ENCODE measurements at regions not wholly inside any gene's neighbourhood (a gene's known extent, or its start where the extent isn't known, plus 50 kb on each side); places are given as distances from the start of the nearest gene placed in this dataset.

- H3K36me3 ChIP-seq (ENCODE audit: control insufficient read depth, insufficient read depth, low read length) = no peaks in the 10 kb centered on the region
- no peaks in the 10 kb centered on the region for H3K9me3 ChIP-seq (ENCODE audit: control insufficient read depth, low read length)
- DNase-seq = no peak
- no peaks in the 10 kb centered on the region for H3K4me1 ChIP-seq (ENCODE audit: control insufficient read depth, insufficient read depth, low read length, poor library complexity, severe bottlenecking)
- H3K27me3 ChIP-seq (replicated peaks; ENCODE audit: control insufficient read depth, insufficient read depth, low read length, poor library complexity, severe bottlenecking) = no peaks in the 10 kb centered on the region
- H3K27ac ChIP-seq (ENCODE audit: insufficient read depth, low read length, poor library complexity, severe bottlenecking) = no peak overlapping the region
- no peak overlapping the region for H3K4me3 ChIP-seq (ENCODE audit: insufficient read depth, low read depth, low read length, poor library complexity, severe bottlenecking)
Observed at GRCh38 chr5:89493414-89493813, 610.4 kb upstream of the MEF2C start.

GRCh38 chr5:89484962-89485361, 602.0 kb upstream of the MEF2C start:
- Histone ChIP-seq H3K27me3 (replicated peaks; ENCODE audit: control insufficient read depth, insufficient read depth, low read length, poor library complexity, severe bottlenecking) (no peaks in the 10 kb centered on the region), H3K4me1 (ENCODE audit: control insufficient read depth, insufficient read depth, low read length, poor library complexity, severe bottlenecking) (no peaks in the 10 kb centered on the region), H3K4me3 (ENCODE audit: insufficient read depth, low read depth, low read length, poor library complexity, severe bottlenecking) (no peak overlapping the region), H3K36me3 (ENCODE audit: control insufficient read depth, insufficient read depth, low read length) (no peaks in the 10 kb centered on the region), H3K27ac (ENCODE audit: insufficient read depth, low read length, poor library complexity, severe bottlenecking) (no peak overlapping the region), H3K9me3 (ENCODE audit: control insufficient read depth, low read length) (no peaks in the 10 kb centered on the region)
- no peak for DNase-seq

- H3K27ac ChIP-seq (ENCODE audit: insufficient read depth, low read length, poor library complexity, severe bottlenecking) = no peak overlapping the region
- no peak overlapping the region for H3K4me3 ChIP-seq (ENCODE audit: insufficient read depth, low read depth, low read length, poor library complexity, severe bottlenecking)
- no peaks in the 10 kb centered on the region for H3K4me1 ChIP-seq (ENCODE audit: control insufficient read depth, insufficient read depth, low read length, poor library complexity, severe bottlenecking)
- no peaks in the 10 kb centered on the region for H3K36me3 ChIP-seq (ENCODE audit: control insufficient read depth, insufficient read depth, low read length)
- no peaks in the 10 kb centered on the region for H3K9me3 ChIP-seq (ENCODE audit: control insufficient read depth, low read length)
- DNase-seq = no peak
- no peaks in the 10 kb centered on the region for H3K27me3 ChIP-seq (replicated peaks; ENCODE audit: control insufficient read depth, insufficient read depth, low read length, poor library complexity, severe bottlenecking)
Observed at GRCh38 chr5:89480406-89481007, 597.5 kb upstream of the MEF2C start.

- Histone ChIP-seq H3K27ac (ENCODE audit: insufficient read depth, low read length, poor library complexity, severe bottlenecking) (no peak overlapping the region), H3K9me3 (ENCODE audit: control insufficient read depth, low read length) (no peaks in the 10 kb centered on the region), H3K36me3 (ENCODE audit: control insufficient read depth, insufficient read depth, low read length) (no peaks in the 10 kb centered on the region), H3K27me3 (replicated peaks; ENCODE audit: control insufficient read depth, insufficient read depth, low read length, poor library complexity, severe bottlenecking) (no peaks in the 10 kb centered on the region), H3K4me3 (ENCODE audit: insufficient read depth, low read depth, low read length, poor library complexity, severe bottlenecking) (no peak overlapping the region), H3K4me1 (ENCODE audit: control insufficient read depth, insufficient read depth, low read length, poor library complexity, severe bottlenecking) (no peaks in the 10 kb centered on the region)
- no peak for DNase-seq
Observed at GRCh38 chr5:89478851-89479250, 595.9 kb upstream of the MEF2C start.

- Histone ChIP-seq H3K9me3 (ENCODE audit: control insufficient read depth, low read length) (no peaks in the 10 kb centered on the region), H3K4me3 (ENCODE audit: insufficient read depth, low read depth, low read length, poor library complexity, severe bottlenecking) (no peak overlapping the region), H3K27me3 (replicated peaks; ENCODE audit: control insufficient read depth, insufficient read depth, low read length, poor library complexity, severe bottlenecking) (no peaks in the 10 kb centered on the region), H3K4me1 (ENCODE audit: control insufficient read depth, insufficient read depth, low read length, poor library complexity, severe bottlenecking) (no peaks in the 10 kb centered on the region), H3K36me3 (ENCODE audit: control insufficient read depth, insufficient read depth, low read length) (no peaks in the 10 kb centered on the region), H3K27ac (ENCODE audit: insufficient read depth, low read length, poor library complexity, severe bottlenecking) (no peak overlapping the region)
- no peak for DNase-seq
Observed at GRCh38 chr5:89473196-89473595, 590.2 kb upstream of the MEF2C start.

GRCh38 chr5:89471541-89471940, 588.6 kb upstream of the MEF2C start:
- Histone ChIP-seq H3K4me3 (ENCODE audit: insufficient read depth, low read depth, low read length, poor library complexity, severe bottlenecking) (no peak overlapping the region), H3K27me3 (replicated peaks; ENCODE audit: control insufficient read depth, insufficient read depth, low read length, poor library complexity, severe bottlenecking) (no peaks in the 10 kb centered on the region), H3K4me1 (ENCODE audit: control insufficient read depth, insufficient read depth, low read length, poor library complexity, severe bottlenecking) (no peaks in the 10 kb centered on the region), H3K9me3 (ENCODE audit: control insufficient read depth, low read length) (no peaks in the 10 kb centered on the region), H3K27ac (ENCODE audit: insufficient read depth, low read length, poor library complexity, severe bottlenecking) (no peak overlapping the region), H3K36me3 (ENCODE audit: control insufficient read depth, insufficient read depth, low read length) (no peaks in the 10 kb centered on the region)
- DNase-seq = no peak

- no peaks in the 10 kb centered on the region for H3K27me3 ChIP-seq (replicated peaks; ENCODE audit: control insufficient read depth, insufficient read depth, low read length, poor library complexity, severe bottlenecking)
- H3K4me1 ChIP-seq (ENCODE audit: control insufficient read depth, insufficient read depth, low read length, poor library complexity, severe bottlenecking) = no peaks in the 10 kb centered on the region
- H3K9me3 ChIP-seq (ENCODE audit: control insufficient read depth, low read length) = no peaks in the 10 kb centered on the region
- no peak for DNase-seq
- H3K36me3 ChIP-seq (ENCODE audit: control insufficient read depth, insufficient read depth, low read length) = no peaks in the 10 kb centered on the region
- no peak overlapping the region for H3K4me3 ChIP-seq (ENCODE audit: insufficient read depth, low read depth, low read length, poor library complexity, severe bottlenecking)
- no peak overlapping the region for H3K27ac ChIP-seq (ENCODE audit: insufficient read depth, low read length, poor library complexity, severe bottlenecking)
Observed at GRCh38 chr5:89471115-89471514, 588.1 kb upstream of the MEF2C start.

GRCh38 chr5:89470658-89471057, 587.7 kb upstream of the MEF2C start:
- no peak overlapping the region for H3K27ac ChIP-seq (ENCODE audit: insufficient read depth, low read length, poor library complexity, severe bottlenecking)
- no peaks in the 10 kb centered on the region for H3K36me3 ChIP-seq (ENCODE audit: control insufficient read depth, insufficient read depth, low read length)
- no peaks in the 10 kb centered on the region for H3K9me3 ChIP-seq (ENCODE audit: control insufficient read depth, low read length)
- no peaks in the 10 kb centered on the region for H3K27me3 ChIP-seq (replicated peaks; ENCODE audit: control insufficient read depth, insufficient read depth, low read length, poor library complexity, severe bottlenecking)
- H3K4me3 ChIP-seq (ENCODE audit: insufficient read depth, low read depth, low read length, poor library complexity, severe bottlenecking) = no peak overlapping the region
- no peak for DNase-seq
- no peaks in the 10 kb centered on the region for H3K4me1 ChIP-seq (ENCODE audit: control insufficient read depth, insufficient read depth, low read length, poor library complexity, severe bottlenecking)

- H3K4me3 ChIP-seq (ENCODE audit: insufficient read depth, low read depth, low read length, poor library complexity, severe bottlenecking) = no peak overlapping the region
- no peaks in the 10 kb centered on the region for H3K9me3 ChIP-seq (ENCODE audit: control insufficient read depth, low read length)
- H3K27me3 ChIP-seq (replicated peaks; ENCODE audit: control insufficient read depth, insufficient read depth, low read length, poor library complexity, severe bottlenecking) = no peaks in the 10 kb centered on the region
- no peak for DNase-seq
- no peaks in the 10 kb centered on the region for H3K36me3 ChIP-seq (ENCODE audit: control insufficient read depth, insufficient read depth, low read length)
- H3K4me1 ChIP-seq (ENCODE audit: control insufficient read depth, insufficient read depth, low read length, poor library complexity, severe bottlenecking) = no peaks in the 10 kb centered on the region
- no peak overlapping the region for H3K27ac ChIP-seq (ENCODE audit: insufficient read depth, low read length, poor library complexity, severe bottlenecking)
Observed at GRCh38 chr5:89458332-89458656, 575.3 kb upstream of the MEF2C start.

- DNase-seq = no peak
- no peaks in the 10 kb centered on the region for H3K4me1 ChIP-seq (ENCODE audit: control insufficient read depth, insufficient read depth, low read length, poor library complexity, severe bottlenecking)
- H3K27ac ChIP-seq (ENCODE audit: insufficient read depth, low read length, poor library complexity, severe bottlenecking) = no peak overlapping the region
- H3K9me3 ChIP-seq (ENCODE audit: control insufficient read depth, low read length) = no peaks in the 10 kb centered on the region
- H3K27me3 ChIP-seq (replicated peaks; ENCODE audit: control insufficient read depth, insufficient read depth, low read length, poor library complexity, severe bottlenecking) = no peaks in the 10 kb centered on the region
- no peaks in the 10 kb centered on the region for H3K36me3 ChIP-seq (ENCODE audit: control insufficient read depth, insufficient read depth, low read length)
- no peak overlapping the region for H3K4me3 ChIP-seq (ENCODE audit: insufficient read depth, low read depth, low read length, poor library complexity, severe bottlenecking)
Observed at GRCh38 chr5:89457411-89458331, 574.7 kb upstream of the MEF2C start.

Data from effector memory CD4-positive, alpha-beta T cell (primary cell).